Mesenchymal stem cell (in vitro differentiated cells and primary cell): ENCODE measurements at regions not wholly inside any gene's neighbourhood (a gene's known extent, or its start where the extent isn't known, plus 50 kb on each side); places are given as distances from the start of the nearest gene placed in this dataset.

Experiments used
- DNase-seq: peaks from one replicate; pipeline ENCODE4 v3.0.0-alpha.2; 2013
- H2AFZ ChIP-seq: one replicate; pipeline ENCODE4 v1.6.1; 2013; ENCODE audit warnings: low read depth, mild to moderate bottlenecking, control low read depth, inconsistent platforms, low read length, moderate library complexity
- H2AK5ac ChIP-seq: 2 replicates; pipeline ENCODE4 v1.6.1; 2013; ENCODE audit warnings: low read length, moderate library complexity, mild to moderate bottlenecking, inconsistent platforms; ENCODE audit not compliant: severe bottlenecking
- H2BK120ac ChIP-seq: one replicate; pipeline ENCODE4 v1.6.1; 2013; ENCODE audit warnings: low read depth, mild to moderate bottlenecking, inconsistent platforms, low read length, moderate library complexity
- H2BK12ac ChIP-seq, 2 experiments: one replicate each; pipeline ENCODE4 v1.6.1; 2013; ENCODE audit warnings: inconsistent platforms in 2 of 2, low read length in 2 of 2, mild to moderate bottlenecking in 2 of 2, moderate library complexity in 2 of 2, control low read depth in 1 of 2
- H2BK15ac ChIP-seq: one replicate; pipeline ENCODE4 v1.6.1; 2013; ENCODE audit warnings: mild to moderate bottlenecking, low read depth, inconsistent platforms; ENCODE audit not compliant: poor library complexity, severe bottlenecking
- H2BK5ac ChIP-seq: 2 replicates; pipeline ENCODE4 v1.6.1; 2013; ENCODE audit warnings: low read depth, mild to moderate bottlenecking, low read length, control low read depth, inconsistent platforms; ENCODE audit not compliant: poor library complexity, severe bottlenecking
- H3K14ac ChIP-seq, 2 experiments: one replicate each; pipeline ENCODE4 v1.6.1; 2013; ENCODE audit warnings: inconsistent platforms in 2 of 2, low read length in 2 of 2, control low read depth in 1 of 2, mild to moderate bottlenecking in 1 of 2, moderate library complexity in 1 of 2
- H3K18ac ChIP-seq, 2 experiments: one replicate each; pipeline ENCODE4 v1.6.1; 2013; ENCODE audit warnings: inconsistent platforms in 2 of 2, low read length in 2 of 2, control low read depth in 1 of 2, low read depth in 1 of 2, mild to moderate bottlenecking in 1 of 2
- H3K23ac ChIP-seq, 2 experiments: one replicate each; pipeline ENCODE4 v1.6.1; 2013; ENCODE audit warnings: inconsistent platforms in 2 of 2, low read length in 2 of 2, mild to moderate bottlenecking in 2 of 2, moderate library complexity in 2 of 2, control low read depth in 1 of 2
- H3K27ac ChIP-seq: 2 replicates; pipeline ENCODE4 v1.5.1; 2013; ENCODE audit warnings: mild to moderate bottlenecking, moderate library complexity, low read length, control low read depth, inconsistent platforms; ENCODE audit not compliant: poor library complexity, severe bottlenecking
- H3K27me3 ChIP-seq, 2 experiments: 2 replicates each; pipeline versions ENCODE4 v1.6.1 to v1.7.0; 2013; ENCODE audit warnings: low read length in 2 of 2, mild to moderate bottlenecking in 2 of 2, moderate library complexity in 2 of 2, control low read depth in 1 of 2, inconsistent platforms in 1 of 2; ENCODE audit not compliant: control insufficient read depth in 1 of 2, insufficient read depth in 1 of 2
- H3K36me3 ChIP-seq, 2 experiments: 2 replicates each; pipeline versions ENCODE4 v1.6.1 to v1.7.0; 2013; ENCODE audit warnings: low read length in 2 of 2, control low read depth in 1 of 2, inconsistent platforms in 1 of 2, low read depth in 1 of 2, mild to moderate bottlenecking in 1 of 2; ENCODE audit not compliant: insufficient read depth in 2 of 2, control insufficient read depth in 1 of 2
- H3K4ac ChIP-seq, 2 experiments: one replicate each; pipeline ENCODE4 v1.6.1; 2013; ENCODE audit warnings: inconsistent platforms in 2 of 2, low read length in 2 of 2, mild to moderate bottlenecking in 2 of 2, moderate library complexity in 2 of 2, control low read depth in 1 of 2, low read depth in 1 of 2
- H3K4me1 ChIP-seq: 2 replicates; pipeline ENCODE4 v1.6.1; 2013; ENCODE audit warnings: low read depth, low read length, control low read depth; ENCODE audit not compliant: control insufficient read depth, insufficient read depth
- H3K4me2 ChIP-seq: 2 replicates; pipeline ENCODE4 v1.6.1; 2013; ENCODE audit warnings: low read length, mild to moderate bottlenecking, inconsistent platforms; ENCODE audit not compliant: poor library complexity, severe bottlenecking
- H3K4me3 ChIP-seq, 2 experiments: 2 replicates each; pipeline versions ENCODE4 v1.5.1 to v1.7.0; 2013; ENCODE audit warnings: low read length in 2 of 2, mild to moderate bottlenecking in 2 of 2, control low read depth in 1 of 2, low read depth in 1 of 2; ENCODE audit not compliant: insufficient read depth in 1 of 2
- H3K79me1 ChIP-seq: replicated peaks from 2 replicates; pipeline ENCODE4 v1.6.1; 2013; ENCODE audit warnings: mild to moderate bottlenecking, control low read depth, low read length, inconsistent platforms; ENCODE audit not compliant: poor library complexity, severe bottlenecking
- H3K9ac ChIP-seq: 2 replicates; pipeline ENCODE4 v1.7.0; 2013; ENCODE audit warnings: mild to moderate bottlenecking, low read length, moderate library complexity
- H3K9me3 ChIP-seq: 2 replicates; pipeline ENCODE4 v1.7.0; 2013; ENCODE audit warnings: mild to moderate bottlenecking, low read length; ENCODE audit not compliant: control insufficient read depth
- H4K8ac ChIP-seq: one replicate; pipeline ENCODE4 v1.6.1; 2013; ENCODE audit warnings: inconsistent platforms, mild to moderate bottlenecking, low read length, moderate library complexity
- H4K91ac ChIP-seq: one replicate; pipeline ENCODE4 v1.6.1; 2013; ENCODE audit warnings: mild to moderate bottlenecking, low read length, inconsistent platforms
- WGBS: methylation state at CpG from one replicate; pipeline ENCODE4 v1.1.7; 2013; ENCODE audit warnings: mixed read lengths; 5-methylcytosine and 5-hydroxymethylcytosine counted together

GRCh38 chr17:33739714-33740113 lies 446.6 kb upstream of the ASIC2 start:
- H3K18ac ChIP-seq = no peak overlapping the region
- H2BK15ac ChIP-seq = no peak overlapping the region
- H3K27me3 ChIP-seq = peaks cover 0 to 21% of the 10 kb centered on the region in 2 experiments
- H3K27ac ChIP-seq = no peak overlapping the region
- H3K23ac ChIP-seq = no peak overlapping the region
- no peak for DNase-seq
- no peaks in the 10 kb centered on the region for H3K79me1 ChIP-seq
- no peak overlapping the region for H2AK5ac ChIP-seq
- no peak overlapping the region for H4K8ac ChIP-seq
- no peak overlapping the region for H2BK120ac ChIP-seq
- H2AFZ ChIP-seq = no peak overlapping the region
- no peak overlapping the region for H2BK12ac ChIP-seq
- H3K36me3 ChIP-seq = no peaks in the 10 kb centered on the region
- no peak overlapping the region for H3K4ac ChIP-seq
- H3K4me3 ChIP-seq = no peak overlapping the region
- H3K4me1 ChIP-seq = no peaks in the 10 kb centered on the region
- H4K91ac ChIP-seq = no peak overlapping the region
- H2BK5ac ChIP-seq = no peak overlapping the region
- no peak overlapping the region for H3K4me2 ChIP-seq
- no peaks in the 10 kb centered on the region for H3K9me3 ChIP-seq
- H3K14ac ChIP-seq = no peak overlapping the region
- H3K9ac ChIP-seq = no peak overlapping the region

GRCh38 chr17:33745047-33745760 lies 452.1 kb upstream of the ASIC2 start:
- Histone ChIP-seq H3K18ac (no peak overlapping the region), H3K27me3 (peaks cover 0 to 42% of the 10 kb centered on the region in 2 experiments), H3K36me3 (no peaks in the 10 kb centered on the region), H2BK15ac (no peak overlapping the region), H3K4me3 (no peak overlapping the region), H2BK5ac (no peak overlapping the region), H3K79me1 (no peaks in the 10 kb centered on the region), H3K14ac (no peak overlapping the region), H3K27ac (no peak overlapping the region), H3K23ac (no peak overlapping the region), H2AFZ (no peak overlapping the region), H3K4me1 (no peaks in the 10 kb centered on the region), H2BK120ac (no peak overlapping the region), H3K4ac (no peak overlapping the region), H4K91ac (no peak overlapping the region), H2BK12ac (no peak overlapping the region), H2AK5ac (no peak overlapping the region), H3K4me2 (no peak overlapping the region), H3K9me3 (no peaks in the 10 kb centered on the region), H3K9ac (no peak overlapping the region), H4K8ac (no peak overlapping the region)
- DNase-seq = no peak
- 82% methylated on average over 1 of the region's 3 CpGs for WGBS

- no peak overlapping the region for H3K27ac ChIP-seq
- H2BK15ac ChIP-seq = no peak overlapping the region
- H3K36me3 ChIP-seq = no peaks in the 10 kb centered on the region
- H2AFZ ChIP-seq = no peak overlapping the region
- H3K79me1 ChIP-seq = no peaks in the 10 kb centered on the region
- DNase-seq = no peak
- H3K4ac ChIP-seq = no peak overlapping the region
- H2BK5ac ChIP-seq = no peak overlapping the region
- no peaks in the 10 kb centered on the region for H3K9me3 ChIP-seq
- H2BK120ac ChIP-seq = no peak overlapping the region
- H4K8ac ChIP-seq = no peak overlapping the region
- H3K18ac ChIP-seq = no peak overlapping the region
- H3K4me2 ChIP-seq = no peak overlapping the region
- H4K91ac ChIP-seq = no peak overlapping the region
- no peak overlapping the region for H3K14ac ChIP-seq
- WGBS = 91% methylated on average over 6 of the region's 6 CpGs
- H3K27me3 ChIP-seq = peaks cover 0 to 36% of the 10 kb centered on the region in 2 experiments
- no peak overlapping the region for H3K23ac ChIP-seq
- H2BK12ac ChIP-seq = no peak overlapping the region
- H3K4me3 ChIP-seq = no peak overlapping the region
- H3K9ac ChIP-seq = no peak overlapping the region
- no peak overlapping the region for H2AK5ac ChIP-seq
- no peaks in the 10 kb centered on the region for H3K4me1 ChIP-seq
Measured at GRCh38 chr17:33749171-33749570, 456.1 kb upstream of the ASIC2 start.

GRCh38 chr17:33750943-33751701 lies 458.0 kb upstream of the ASIC2 start:
- H2AK5ac ChIP-seq = no peak overlapping the region
- no peak overlapping the region for H2BK15ac ChIP-seq
- H3K23ac ChIP-seq = no peak overlapping the region
- H3K27ac ChIP-seq = no peak overlapping the region
- no peak overlapping the region for H3K18ac ChIP-seq
- no peak overlapping the region for H2AFZ ChIP-seq
- no peak overlapping the region for H3K14ac ChIP-seq
- peak; percentile 47 for DNase-seq
- H3K4me1 ChIP-seq = no peaks in the 10 kb centered on the region
- 6% methylated on average over 12 of the region's 13 CpGs for WGBS
- peak overlapping the region in 1 of 2 experiments; percentile 69 for H3K4me3 ChIP-seq
- H3K9me3 ChIP-seq = peaks cover 5% of the 10 kb centered on the region
- peak overlapping the region; percentile 79 for H3K9ac ChIP-seq
- no peak overlapping the region for H3K4me2 ChIP-seq
- H3K36me3 ChIP-seq = no peaks in the 10 kb centered on the region
- no peak overlapping the region for H4K8ac ChIP-seq
- no peak overlapping the region for H2BK5ac ChIP-seq
- H2BK12ac ChIP-seq = no peak overlapping the region
- H3K27me3 ChIP-seq = peaks cover 0 to 41% of the 10 kb centered on the region in 2 experiments
- H3K79me1 ChIP-seq = no peaks in the 10 kb centered on the region
- no peak overlapping the region for H4K91ac ChIP-seq
- no peak overlapping the region for H3K4ac ChIP-seq
- H2BK120ac ChIP-seq = no peak overlapping the region
